ENCODE measurements at regions not wholly inside any gene's neighbourhood (a gene's known extent, or its start where the extent isn't known, plus 50 kb on each side); places are given as distances from the start of the nearest gene placed in this dataset.

GRCh38 chr5:4375640-4376039 lies 764.5 kb upstream of the ADAMTS16 start:
- TF ChIP-seq ZNF292 (tag by site-specific recombination; IDR thresholded peaks at IDR 0.05; ENCODE audit: borderline replicate concordance, low read depth): no peak
- no peak for TF ChIP-seq CTCF (tag by site-specific recombination; IDR thresholded peaks at IDR 0.05)
- TF ChIP-seq ZNF311 (tag by site-specific recombination; IDR thresholded peaks at IDR 0.05; ENCODE audit: borderline replicate concordance): no peak
- no peak for TF ChIP-seq ZNF423 (tag by site-specific recombination; IDR thresholded peaks at IDR 0.05)
- no peak for TF ChIP-seq ZNF274 (IDR thresholded peaks at IDR 0.05; ENCODE audit: low read length)
- no peak for TF ChIP-seq ZNF274 (tag by site-specific recombination; IDR thresholded peaks at IDR 0.05; ENCODE audit: borderline replicate concordance)
- no peak for TF ChIP-seq GLIS2 (tag by site-specific recombination; IDR thresholded peaks at IDR 0.05)
- TF ChIP-seq HOXA7 (CRISPR knock-in tag; IDR thresholded peaks at IDR 0.05; ENCODE audit: borderline replicate concordance): no peak
- TF ChIP-seq ZBTB7A (tag by site-specific recombination; IDR thresholded peaks at IDR 0.05; ENCODE audit: low read depth): no peak
- TF ChIP-seq ZBTB11 (tag by site-specific recombination; conservative IDR thresholded peaks at IDR 0.05; ENCODE audit: low read depth): no peak
- TF ChIP-seq ZNF600 (tag by site-specific recombination; IDR thresholded peaks at IDR 0.05): no peak
- TF ChIP-seq YY1 (tag by site-specific recombination; IDR thresholded peaks at IDR 0.05): no peak
